GM12865 (cell line): ENCODE measurements at regions not wholly inside any gene's neighbourhood (a gene's known extent, or its start where the extent isn't known, plus 50 kb on each side); places are given as distances from the start of the nearest gene placed in this dataset.
"Not testable (repeated sequence)": the region's sequence is repeated elsewhere in the genome, so short reads cannot be mapped to it uniquely, and the experiment has no call there.

Experiments used
- DNase-seq: peaks from one replicate; pipeline ENCODE4 v3.0.0; 2010; ENCODE audit warnings: low read depth
- H3K4me3 ChIP-seq: 2 replicates; pipeline ENCODE4 v1.5.1; 2011; ENCODE audit warnings: mild to moderate bottlenecking, low read depth, low read length, control low read depth
- TF ChIP-seq, protein P1 (sequence below): IDR thresholded peaks from 2 replicates; pipeline ENCODE4 v1.5.1; 2011; ENCODE audit warnings: low read length, control low read depth, low read depth, inconsistent platforms; ENCODE audit not compliant: insufficient read depth; ENCODE audit errors: missing control alignments

DNA sequence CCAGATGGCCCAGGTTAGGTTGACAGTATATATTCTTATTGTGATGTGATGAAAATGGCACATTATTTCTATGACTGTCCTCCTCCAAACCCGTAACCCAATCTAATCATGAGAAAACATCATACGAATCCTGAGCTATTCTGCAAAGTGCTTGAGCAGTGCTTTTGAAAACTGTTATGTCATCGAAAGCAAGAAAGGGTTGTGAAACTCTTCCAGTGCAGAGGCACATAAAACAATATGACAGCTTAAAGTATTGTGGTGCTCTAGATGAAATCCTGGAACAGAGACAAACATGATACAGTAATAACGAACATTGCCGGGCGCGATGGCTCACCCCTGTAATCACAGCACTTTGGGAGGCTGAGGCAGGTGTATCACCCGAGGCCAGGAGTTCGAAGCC lies 1648.0 kb downstream of the STIM2 start:
- TF ChIP-seq, protein P1, sequence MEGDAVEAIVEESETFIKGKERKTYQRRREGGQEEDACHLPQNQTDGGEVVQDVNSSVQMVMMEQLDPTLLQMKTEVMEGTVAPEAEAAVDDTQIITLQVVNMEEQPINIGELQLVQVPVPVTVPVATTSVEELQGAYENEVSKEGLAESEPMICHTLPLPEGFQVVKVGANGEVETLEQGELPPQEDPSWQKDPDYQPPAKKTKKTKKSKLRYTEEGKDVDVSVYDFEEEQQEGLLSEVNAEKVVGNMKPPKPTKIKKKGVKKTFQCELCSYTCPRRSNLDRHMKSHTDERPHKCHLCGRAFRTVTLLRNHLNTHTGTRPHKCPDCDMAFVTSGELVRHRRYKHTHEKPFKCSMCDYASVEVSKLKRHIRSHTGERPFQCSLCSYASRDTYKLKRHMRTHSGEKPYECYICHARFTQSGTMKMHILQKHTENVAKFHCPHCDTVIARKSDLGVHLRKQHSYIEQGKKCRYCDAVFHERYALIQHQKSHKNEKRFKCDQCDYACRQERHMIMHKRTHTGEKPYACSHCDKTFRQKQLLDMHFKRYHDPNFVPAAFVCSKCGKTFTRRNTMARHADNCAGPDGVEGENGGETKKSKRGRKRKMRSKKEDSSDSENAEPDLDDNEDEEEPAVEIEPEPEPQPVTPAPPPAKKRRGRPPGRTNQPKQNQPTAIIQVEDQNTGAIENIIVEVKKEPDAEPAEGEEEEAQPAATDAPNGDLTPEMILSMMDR: no peak
- no peak for DNase-seq
- H3K4me3 ChIP-seq: no peak overlapping the region

DNA sequence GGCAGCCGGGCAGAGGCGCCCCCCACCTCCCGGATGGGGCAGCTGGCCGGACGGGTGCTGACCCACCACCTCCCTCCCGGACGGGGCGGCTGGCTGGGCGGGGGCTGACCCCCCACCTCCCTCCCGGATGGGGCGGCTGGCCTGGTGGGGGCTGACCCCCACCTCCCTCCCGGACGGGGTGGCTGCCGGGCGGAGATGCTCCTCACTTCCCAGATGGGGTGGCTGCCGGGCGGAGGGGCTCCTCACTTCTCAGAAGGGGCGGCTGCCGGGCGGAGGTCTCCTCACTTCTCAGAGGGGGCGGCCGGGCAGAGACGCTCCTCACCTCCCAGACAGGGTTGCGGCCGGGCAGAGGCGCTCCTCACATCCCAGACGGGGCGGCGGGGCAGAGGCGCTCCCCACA lies 1654.1 kb downstream of the STIM2 start:
- not testable (repeated sequence) for H3K4me3 ChIP-seq, DNase-seq

DNA sequence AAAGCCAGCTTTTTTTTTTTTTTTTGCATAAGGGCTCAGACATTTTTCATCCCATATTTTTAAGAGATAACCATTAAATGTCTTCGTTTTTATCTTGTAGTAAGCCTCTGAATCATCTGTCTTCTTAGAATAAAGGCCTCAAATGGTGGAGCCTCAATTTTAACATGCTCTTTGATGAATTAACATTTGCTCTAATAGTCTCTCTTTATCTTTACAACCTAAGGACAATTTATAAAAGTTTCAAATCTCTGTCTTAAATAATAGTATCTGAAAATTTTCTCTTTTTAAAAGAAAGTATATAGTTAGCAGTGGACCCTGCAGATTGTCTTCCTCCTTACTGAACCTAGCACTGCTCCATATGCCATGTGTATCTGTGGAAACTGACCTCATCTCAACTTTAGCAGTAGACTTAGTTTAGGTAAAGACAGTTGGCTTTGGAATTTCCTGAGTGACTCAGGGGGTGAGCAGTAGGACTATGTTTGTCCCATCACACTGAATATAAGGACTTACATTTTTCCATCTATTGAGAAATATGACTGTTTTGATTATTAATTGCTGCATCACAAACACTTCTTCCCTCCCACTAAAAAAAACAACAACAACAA lies 1658.0 kb downstream of the STIM2 start:
- H3K4me3 ChIP-seq: no peak overlapping the region
- TF ChIP-seq, protein P1: no peak
- DNase-seq: no peak

DNA sequence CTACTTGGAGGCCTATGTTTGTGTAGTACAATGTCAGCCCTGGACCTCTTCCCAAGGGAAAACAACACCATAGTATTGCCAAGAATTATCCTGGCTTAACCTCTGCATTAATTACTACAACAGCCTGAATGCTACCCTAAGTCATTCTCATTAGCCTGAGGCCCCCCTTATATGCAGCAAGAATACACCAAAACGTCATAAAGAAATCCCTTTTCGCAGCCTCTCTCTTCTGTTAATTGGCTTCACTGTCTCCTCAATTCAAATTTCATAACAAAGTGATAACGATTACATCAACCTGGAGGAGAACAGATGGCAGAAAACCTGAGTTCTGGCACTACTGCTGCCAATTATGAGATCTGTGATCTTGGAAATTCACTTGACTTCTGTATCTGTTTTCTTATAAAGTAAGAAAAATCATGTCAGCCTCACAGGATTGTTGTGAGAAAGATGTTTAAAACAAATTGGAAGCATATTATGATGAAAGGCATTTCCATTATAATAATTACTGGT lies 1663.1 kb downstream of the STIM2 start:
- no peak overlapping the region for H3K4me3 ChIP-seq
- TF ChIP-seq, protein P1: no peak
- DNase-seq: no peak

DNA sequence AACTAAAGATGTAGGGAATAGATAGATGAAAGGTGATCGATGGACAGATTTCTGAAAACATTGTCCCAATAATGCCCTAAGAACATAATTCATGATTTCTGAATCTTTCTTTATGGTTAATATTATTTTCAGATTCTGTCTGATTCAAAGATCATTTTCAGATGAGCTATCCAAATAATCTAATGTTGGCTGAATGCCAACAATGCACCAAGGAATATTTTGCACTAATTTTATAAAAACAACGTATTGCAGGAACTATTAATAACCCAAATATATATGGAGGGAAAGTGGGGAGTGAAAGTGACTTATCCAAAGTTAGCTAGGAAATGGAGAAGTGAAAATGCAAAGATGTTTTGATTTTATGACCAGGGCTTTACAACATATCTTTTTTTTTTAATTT lies 1675.5 kb downstream of the STIM2 start:
- TF ChIP-seq, protein P1: no peak
- no peak overlapping the region for H3K4me3 ChIP-seq
- DNase-seq: no peak

DNA sequence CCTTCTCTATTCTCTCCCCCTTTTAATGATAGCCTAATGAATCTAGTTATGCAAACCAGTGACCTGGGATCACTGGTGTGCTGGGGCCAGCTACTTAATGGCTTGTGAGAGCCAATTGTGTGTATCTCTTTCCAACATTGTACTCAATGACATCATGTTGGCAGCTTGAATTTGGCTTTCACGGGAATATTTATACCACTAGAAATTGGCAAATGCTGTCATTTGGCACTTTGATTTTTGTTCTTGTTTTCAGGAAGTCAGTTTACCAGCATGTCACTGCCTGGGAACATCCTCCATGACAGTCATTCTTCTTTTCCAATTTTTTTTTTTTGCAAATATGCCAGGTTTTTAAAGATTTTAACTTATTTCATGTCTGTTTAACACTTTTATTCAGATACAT lies 1685.3 kb downstream of the STIM2 start:
- TF ChIP-seq, protein P1: no peak
- no peak overlapping the region for H3K4me3 ChIP-seq
- no peak for DNase-seq

DNA sequence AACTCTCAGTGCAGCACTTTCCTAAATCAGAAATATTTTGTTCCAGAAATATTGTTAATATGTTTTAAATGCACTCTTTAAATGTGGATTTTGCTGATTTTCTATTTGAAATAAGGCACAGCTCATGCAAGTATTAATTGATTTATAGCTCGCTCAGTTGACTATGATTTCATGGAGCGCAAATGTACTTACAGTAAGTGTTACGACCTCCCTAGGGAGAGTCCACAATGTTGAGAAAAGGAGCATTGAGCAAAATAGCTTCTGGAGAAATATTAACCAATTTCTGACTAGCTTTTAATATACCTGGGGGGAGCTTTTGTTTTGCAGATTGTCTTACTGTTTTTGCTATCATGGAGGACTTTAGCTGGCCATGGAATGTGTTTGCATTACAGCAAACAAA lies 1687.5 kb downstream of the STIM2 start:
- no peak for DNase-seq
- TF ChIP-seq, protein P1: no peak
- no peak overlapping the region for H3K4me3 ChIP-seq
